GM23338 (cell line): ENCODE measurements at regions not wholly inside any gene's neighbourhood (a gene's known extent, or its start where the extent isn't known, plus 50 kb on each side); places are given as distances from the start of the nearest gene placed in this dataset.

Experiments
- CTCF ChIP-seq, 2 experiments: fragments of 200-600 bp in 1 of 2; sonication (generic) in 1 of 2; conservative IDR thresholded peaks; 2 replicates each; pipeline versions ENCODE4 v1.5.1 to v1.6.1; 2016 to 2017; ENCODE audit warnings: antibody characterized with exemption in 2 of 2, low read depth in 2 of 2, mild to moderate bottlenecking in 2 of 2, moderate library complexity in 1 of 2
- EZH2phosphoT487 ChIP-seq: fragments of 200-600 bp; sonication (generic); IDR thresholded peaks from one replicate; pipeline ENCODE4 v1.8.1; 2018; ENCODE audit warnings: antibody characterized with exemption; ENCODE audit not compliant: unreplicated experiment
- REST ChIP-seq: IDR thresholded peaks from one replicate; pipeline ENCODE4 v1.6.1; 2018; ENCODE audit warnings: antibody characterized with exemption; ENCODE audit not compliant: unreplicated experiment

- TF ChIP-seq EZH2phosphoT487 (no peak), CTCF (conservative IDR thresholded peaks at IDR 0.05; ENCODE audit: low read depth in 2 of 2) (no peak), REST (no peak)
These were observed 65.3 kb upstream of the TSPAN8 start for GRCh38 chr12:71223139-71223538.
